Gastroesophageal sphincter (tissue), 3 donors: ENCODE measurements at regions not wholly inside any gene's neighbourhood (a gene's known extent, or its start where the extent isn't known, plus 50 kb on each side); places are given as distances from the start of the nearest gene placed in this dataset.

Experiments
- CTCF ChIP-seq, 4 experiments: fragments of 200-600 bp in 2 of 4; fragments of 450-650 bp in 2 of 4; sonication (generic) in 1 of 4; IDR thresholded peaks; one replicate each; pipeline ENCODE4 v1.5.1; 2017 to 2019; ENCODE audit warnings: antibody characterized with exemption in 4 of 4, mild to moderate bottlenecking in 2 of 4, moderate library complexity in 2 of 4
- EP300 ChIP-seq: sonication (generic); formaldehyde crosslinking; IDR thresholded peaks from one replicate; pipeline ENCODE4 v1.6.1; 2017; ENCODE audit warnings: antibody characterized with exemption, mild to moderate bottlenecking
- POLR2A ChIP-seq, 2 donors: fragments of 450-650 bp; IDR thresholded peaks; one replicate each; pipeline ENCODE4 v1.6.1; 2017; ENCODE audit warnings: antibody characterized with exemption in 2 of 2, mild to moderate bottlenecking in 2 of 2, moderate library complexity in 1 of 2
- POLR2AphosphoS5 ChIP-seq: sonication (generic); formaldehyde crosslinking; IDR thresholded peaks from one replicate; pipeline ENCODE4 v1.6.1; 2017; ENCODE audit warnings: antibody characterized with exemption

DNA sequence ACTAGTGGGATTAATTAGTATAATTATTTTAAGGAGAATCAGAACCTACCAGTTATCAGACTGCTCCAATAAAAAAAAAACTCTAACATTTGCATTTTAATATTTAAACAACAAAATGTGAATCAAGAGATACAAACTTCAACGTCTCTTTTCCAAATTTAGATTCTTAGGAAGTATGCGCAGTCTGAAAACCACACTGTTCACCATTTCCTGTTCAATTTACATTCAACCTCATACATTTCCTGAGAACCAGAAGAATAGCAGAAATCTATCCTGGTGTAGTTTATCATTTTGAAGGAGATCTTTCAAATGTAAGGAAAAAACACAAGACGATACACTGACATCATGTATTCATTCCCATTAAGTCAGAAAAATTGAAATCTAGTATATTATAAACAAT, 869.2 kb downstream of the EFNA5 start:
- TF ChIP-seq POLR2A (IDR thresholded peaks at IDR 0.05) = no peak
- TF ChIP-seq CTCF (IDR thresholded peaks at IDR 0.05) = no peak
- TF ChIP-seq POLR2AphosphoS5 = no peak
- no peak for TF ChIP-seq EP300
